GM19025 (cell line): ENCODE measurements at regions not wholly inside any gene's neighbourhood (a gene's known extent, or its start where the extent isn't known, plus 50 kb on each side); places are given as distances from the start of the nearest gene placed in this dataset.
"Not testable (repeated sequence)": the region's sequence is repeated elsewhere in the genome, so short reads cannot be mapped to it uniquely, and the experiment has no call there.

ENCODE experiments used
- ATAC-seq: cut with Tn5 transposase; IDR thresholded peaks from one replicate; pipeline ENCODE4 v1.9.1; 2021; ENCODE audit warnings: mild to moderate bottlenecking, low read depth, moderate library complexity; ENCODE audit not compliant: unreplicated experiment

DNA sequence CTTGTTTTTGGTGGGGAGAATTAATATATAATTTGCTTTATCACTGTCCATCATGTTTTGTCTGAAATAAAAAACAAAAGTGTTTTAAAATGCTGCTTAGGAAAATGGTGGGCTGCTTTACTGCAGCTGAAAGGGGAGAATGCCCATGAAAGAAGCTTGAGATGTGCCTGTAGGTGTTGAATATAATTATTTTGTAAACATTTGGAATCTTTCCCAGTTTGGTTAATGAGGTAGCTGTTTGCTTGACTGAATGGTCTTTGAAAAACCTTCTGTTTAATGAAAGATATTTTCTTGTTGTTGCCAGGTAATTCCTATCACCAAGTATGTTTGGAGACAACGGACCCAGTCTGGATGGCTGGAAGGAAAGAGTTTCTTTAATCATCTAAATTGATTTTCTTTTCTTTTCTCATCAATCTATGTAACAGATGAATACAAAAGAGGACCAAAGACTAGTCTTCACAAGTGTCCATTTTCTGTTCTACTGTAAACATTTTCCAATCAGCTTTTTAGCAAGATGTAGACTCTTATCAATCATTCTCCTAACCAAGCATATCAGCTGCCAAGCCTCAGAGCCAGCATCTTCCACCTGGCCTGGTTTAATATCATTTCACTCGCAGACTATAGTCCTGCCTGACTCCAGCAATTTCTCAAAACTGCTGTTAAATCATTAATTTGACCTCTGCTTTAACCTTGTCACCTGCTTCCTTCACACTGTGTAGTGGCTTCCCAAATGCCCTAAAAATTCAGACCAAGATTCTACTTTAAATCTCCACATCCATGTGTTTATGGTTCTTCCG, 441.2 kb upstream of the CHD1 start:
- no peak for ATAC-seq

DNA sequence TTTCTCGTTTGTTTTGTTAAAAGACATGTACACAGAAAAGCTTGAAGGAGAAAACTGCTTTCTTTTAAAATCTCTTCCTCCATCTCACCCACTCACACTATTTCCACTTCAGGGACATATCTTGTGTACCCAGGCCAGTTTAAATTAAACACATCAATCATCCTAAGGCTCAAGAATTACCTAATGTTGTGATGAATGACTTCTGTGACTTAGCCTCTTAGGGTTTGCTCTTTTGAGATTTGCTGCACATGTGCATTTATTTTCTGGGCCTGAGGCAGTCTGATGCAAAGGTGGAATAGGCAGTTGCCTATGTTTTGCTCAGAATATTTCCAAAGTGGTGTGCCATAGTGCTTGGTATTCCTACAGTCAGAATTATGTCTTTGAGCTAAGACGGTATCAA, 439.9 kb upstream of the CHD1 start:
- ATAC-seq = no peak

GRCh38 chr5:99355881-99356280, 427.1 kb upstream of the CHD1 start:
- ATAC-seq = no peak

GRCh38 chr5:99349787-99350186, 421.0 kb upstream of the CHD1 start:
- ATAC-seq = no peak

DNA sequence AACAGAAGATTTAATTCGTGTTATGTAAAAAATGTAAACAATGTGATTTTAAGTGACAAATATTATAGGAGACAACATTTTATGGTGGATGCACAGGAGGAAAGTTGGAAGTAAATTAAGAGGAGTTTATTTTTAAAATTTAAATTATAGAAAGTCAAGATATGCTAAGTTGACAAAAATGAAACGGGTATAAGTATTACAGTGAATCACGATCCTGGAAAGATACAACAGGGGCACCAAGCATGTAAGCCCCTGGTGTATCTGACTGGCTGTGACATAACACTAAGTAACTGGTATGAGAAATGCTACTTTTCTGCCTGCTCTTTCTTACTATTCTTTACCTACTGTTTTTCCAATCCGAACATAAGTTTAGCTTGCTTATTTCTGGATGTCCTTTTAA, 419.8 kb upstream of the CHD1 start:
- ATAC-seq = no peak

- ATAC-seq = not testable (repeated sequence)
Observed at GRCh38 chr5:99339758-99340157, 411.0 kb upstream of the CHD1 start.

GRCh38 chr5:99334936-99335335, 406.1 kb upstream of the CHD1 start:
- ATAC-seq = no peak

DNA sequence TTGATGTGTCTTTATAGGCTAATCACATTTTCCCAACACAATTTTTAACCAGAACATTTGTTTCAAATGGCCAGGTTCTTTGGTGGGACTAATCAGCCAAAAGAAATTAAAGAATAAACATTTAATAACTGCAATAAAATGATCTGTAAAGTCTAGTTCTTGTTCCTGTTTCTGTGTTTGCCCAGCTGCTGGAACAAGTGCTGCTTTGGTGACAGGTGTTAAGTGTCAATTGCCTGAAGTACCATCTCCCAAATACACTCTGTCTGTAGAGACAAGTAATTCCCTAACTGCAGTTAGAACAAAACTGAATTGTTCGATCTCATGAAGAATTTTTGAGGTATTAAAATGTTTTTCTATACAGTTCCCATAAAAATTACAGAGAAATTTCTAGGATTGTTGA, 402.3 kb upstream of the CHD1 start:
- no peak for ATAC-seq

GRCh38 chr5:99320436-99320835, 391.6 kb upstream of the CHD1 start:
- no peak for ATAC-seq

DNA sequence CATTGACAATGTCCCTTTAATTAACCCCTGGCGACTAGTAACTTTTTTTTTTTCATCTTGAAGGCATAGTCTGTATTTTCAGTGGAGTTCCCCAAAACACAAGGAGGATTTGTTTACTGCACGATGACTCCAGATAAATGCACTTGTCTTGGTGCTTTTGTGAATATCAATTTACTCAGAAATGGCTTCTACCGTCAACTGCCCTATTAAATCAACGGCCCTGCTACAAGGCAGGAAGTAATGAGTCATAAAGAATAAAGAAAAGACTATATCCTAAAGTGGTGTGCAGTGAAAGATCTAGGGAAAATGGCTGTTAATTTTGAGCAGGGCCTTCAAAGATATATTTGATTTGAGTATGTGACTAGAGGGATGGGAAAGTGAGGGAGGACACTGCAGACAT, 388.3 kb upstream of the CHD1 start:
- no peak for ATAC-seq

- no peak for ATAC-seq
Observed at GRCh38 chr5:99316484-99316883, 387.7 kb upstream of the CHD1 start.

- ATAC-seq = no peak
Observed at GRCh38 chr5:99315413-99316183, 386.8 kb upstream of the CHD1 start.

- no peak for ATAC-seq
Observed at GRCh38 chr5:99314721-99315120, 385.9 kb upstream of the CHD1 start.

GRCh38 chr5:99308131-99308530, 379.3 kb upstream of the CHD1 start:
- no peak for ATAC-seq

- ATAC-seq = no peak
Observed at GRCh38 chr5:99305045-99305580, 376.3 kb upstream of the CHD1 start.

- ATAC-seq = no peak
Observed at GRCh38 chr5:99285606-99286005, 356.8 kb upstream of the CHD1 start.

- no peak for ATAC-seq
Observed at GRCh38 chr5:99275128-99275527, 346.3 kb upstream of the CHD1 start.

DNA sequence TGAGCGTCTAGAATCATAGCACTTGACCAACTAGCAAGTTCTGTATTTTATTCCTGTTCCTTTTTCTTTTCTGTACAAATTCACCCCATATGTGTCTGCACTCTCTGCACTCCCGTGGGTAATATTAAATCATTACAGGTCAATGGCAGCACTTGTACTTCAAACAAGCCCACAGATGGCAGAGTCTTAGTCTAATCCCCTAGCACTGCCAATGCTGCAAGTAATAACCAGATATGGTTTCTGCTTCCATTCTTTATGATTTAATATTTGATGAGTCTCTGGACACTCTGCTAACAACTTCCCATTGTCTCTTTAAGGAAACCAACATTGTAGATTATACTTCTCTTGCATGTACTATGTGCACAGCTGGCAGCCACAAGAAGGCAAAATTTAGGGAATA, 343.8 kb upstream of the CHD1 start:
- ATAC-seq = no peak

DNA sequence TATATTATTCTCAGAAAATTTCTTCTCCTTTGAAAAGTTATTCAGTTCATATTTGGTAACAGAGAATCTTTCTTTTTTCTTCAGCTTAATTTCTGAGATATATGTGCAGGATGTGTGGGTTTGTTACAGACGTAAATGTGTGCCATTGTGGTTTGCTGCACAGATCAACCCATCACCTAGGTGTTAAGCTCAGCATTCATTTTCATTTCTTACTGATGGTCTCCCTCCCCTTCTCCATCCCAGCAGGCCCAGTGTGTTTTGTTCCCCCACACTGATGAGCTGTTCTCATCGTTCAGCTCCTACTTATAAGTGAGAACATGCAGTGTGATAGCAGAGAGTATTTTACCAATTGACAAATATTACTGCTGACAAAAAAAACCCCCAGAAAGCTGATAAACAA, 330.0 kb upstream of the CHD1 start:
- no peak for ATAC-seq

DNA sequence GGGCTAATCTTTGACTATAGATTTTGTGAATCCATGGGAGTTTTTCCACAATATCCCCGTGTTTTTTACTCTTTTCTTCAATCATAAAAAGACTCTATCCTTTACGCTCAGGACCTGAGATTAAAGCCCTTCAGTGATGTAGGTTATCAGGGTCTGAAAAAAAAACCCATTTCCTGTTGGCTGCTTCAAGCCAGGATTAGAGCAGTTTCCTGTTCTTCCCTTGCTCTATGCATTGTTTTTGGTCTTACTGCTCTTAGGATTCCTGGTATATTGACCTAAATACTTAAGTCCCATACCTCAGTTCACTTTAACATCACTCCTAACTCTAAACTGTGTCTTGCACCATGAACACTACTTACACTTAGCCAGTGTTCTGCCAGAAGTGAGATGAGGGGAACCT, 319.3 kb upstream of the CHD1 start:
- no peak for ATAC-seq

DNA sequence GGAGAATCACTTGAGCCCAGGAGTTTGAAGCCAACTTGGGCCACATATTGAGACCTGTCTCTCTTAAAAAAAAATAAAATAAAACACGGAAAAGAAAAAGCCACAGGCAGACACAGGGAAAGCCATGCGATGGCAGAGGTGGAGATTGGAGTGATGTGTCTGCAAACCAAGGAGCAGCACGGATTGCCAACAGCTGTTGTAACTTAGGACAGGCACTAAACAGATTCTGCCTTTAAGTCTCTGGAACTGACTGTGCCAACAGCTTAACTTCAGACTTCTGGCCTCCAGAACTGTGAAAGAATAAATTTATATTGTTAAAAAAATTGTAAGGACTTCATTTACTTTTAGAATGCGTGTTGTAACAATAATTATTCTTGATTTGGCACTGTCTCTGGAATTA, 318.5 kb upstream of the CHD1 start:
- ATAC-seq = no peak

DNA sequence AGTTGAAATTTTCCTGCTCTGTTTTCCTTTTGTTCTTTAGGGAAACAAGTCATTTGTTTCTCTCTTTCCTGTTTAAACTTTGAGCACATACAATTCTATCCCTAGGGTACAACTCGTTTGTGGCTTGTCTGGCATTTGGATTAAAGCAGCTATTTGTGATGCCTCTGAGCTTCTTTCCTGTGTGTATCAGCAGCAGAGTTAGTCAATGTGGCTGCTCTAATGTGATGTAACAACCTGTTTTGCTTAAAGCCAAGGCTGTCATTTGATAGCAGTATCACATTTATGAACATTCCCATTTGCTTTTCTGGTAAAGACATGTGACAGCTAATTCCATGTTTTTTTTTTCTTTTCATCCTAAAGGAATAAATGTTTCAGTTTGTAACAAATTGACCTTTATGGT, 314.3 kb upstream of the CHD1 start:
- ATAC-seq = no peak
